Esophagus (tissue), 2 donors: ENCODE measurements at regions not wholly inside any gene's neighbourhood (a gene's known extent, or its start where the extent isn't known, plus 50 kb on each side); places are given as distances from the start of the nearest gene placed in this dataset.

Experiments
- H3K27ac ChIP-seq, 2 donors: one replicate each; pipeline ENCODE4 v1.5.1; 2013; ENCODE audit warnings: low read depth in 2 of 2, mild to moderate bottlenecking in 2 of 2, inconsistent platforms in 1 of 2, low read length in 1 of 2, moderate library complexity in 1 of 2
- H3K27me3 ChIP-seq, 2 donors: one replicate each; pipeline ENCODE4 v1.6.1; 2013; ENCODE audit warnings: low read length in 2 of 2, control low read depth in 1 of 2, mild to moderate bottlenecking in 1 of 2; ENCODE audit not compliant: insufficient read depth in 2 of 2, control insufficient read depth in 1 of 2
- H3K36me3 ChIP-seq, 2 donors: one replicate each; pipeline ENCODE4 v1.6.1; 2013; ENCODE audit warnings: low read length in 1 of 2; ENCODE audit not compliant: control insufficient read depth in 2 of 2, insufficient read depth in 2 of 2
- H3K4me1 ChIP-seq, 2 donors: one replicate each; pipeline ENCODE4 v1.6.1; 2013; ENCODE audit warnings: low read length in 1 of 2; ENCODE audit not compliant: control insufficient read depth in 2 of 2, insufficient read depth in 2 of 2
- H3K4me3 ChIP-seq, 2 donors: one replicate each; pipeline ENCODE4 v1.5.1; 2013; ENCODE audit warnings: low read length in 2 of 2, mild to moderate bottlenecking in 2 of 2, low read depth in 1 of 2, moderate library complexity in 1 of 2
- H3K9me3 ChIP-seq, 2 donors: one replicate each; pipeline ENCODE4 v1.6.1; 2013; ENCODE audit warnings: mild to moderate bottlenecking in 2 of 2, low read depth in 1 of 2, low read length in 1 of 2, moderate library complexity in 1 of 2; ENCODE audit not compliant: control insufficient read depth in 2 of 2, insufficient read depth in 1 of 2
- WGBS, 2 donors: extraction: QIAGEN DNeasy Blood & Tissue Kit; methylation state at CpG; one replicate each; pipeline ENCODE4 v1.1.7; 2013; 5-methylcytosine and 5-hydroxymethylcytosine counted together
- donor health status: healthy with polysubstance abuse.
- donor health status: Bipolar disorder and iron deficiency.

DNA sequence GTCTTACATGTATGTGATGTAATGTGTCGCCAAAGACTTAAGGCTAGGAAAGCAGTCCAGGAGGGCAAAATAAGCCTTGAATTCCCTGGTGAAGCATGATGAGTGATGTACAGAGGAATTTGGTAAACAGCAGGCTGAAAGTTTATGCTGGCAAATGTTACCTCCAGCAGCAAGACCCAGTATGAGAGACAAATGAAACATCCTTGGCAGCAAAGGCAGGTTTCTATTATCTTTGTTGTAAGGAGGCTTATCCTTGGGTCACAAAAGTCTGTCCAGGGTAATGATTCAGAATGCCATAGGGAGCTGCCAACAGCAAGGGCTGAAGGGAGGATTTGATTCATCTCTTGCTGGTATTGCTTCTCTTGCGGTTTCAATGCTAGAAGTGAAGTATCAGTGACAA, 75.9 kb upstream of the HTR4 start:
- WGBS, 2 donors = 47 to 73% methylated on average over 2 of the region's 2 CpGs
- Histone ChIP-seq H3K4me1 (no peaks in the 10 kb centered on the region), H3K4me3 (no peak overlapping the region), H3K27ac (no peak overlapping the region), H3K9me3 (no peaks in the 10 kb centered on the region), H3K27me3 (no peaks in the 10 kb centered on the region), H3K36me3 (no peaks in the 10 kb centered on the region)

GRCh38 chr5:148730942-148731898, 76.9 kb upstream of the HTR4 start:
- Histone ChIP-seq H3K27me3 (no peaks in the 10 kb centered on the region), H3K36me3 (no peaks in the 10 kb centered on the region), H3K4me1 (no peaks in the 10 kb centered on the region), H3K4me3 (no peak overlapping the region), H3K9me3 (no peaks in the 10 kb centered on the region), H3K27ac (no peak overlapping the region)
- 24 to 29% methylated on average over 12 of the region's 12 CpGs for WGBS, 2 donors

GRCh38 chr5:148732692-148733091, 78.4 kb upstream of the HTR4 start:
- Histone ChIP-seq H3K9me3 (no peaks in the 10 kb centered on the region), H3K27me3 (no peaks in the 10 kb centered on the region), H3K4me1 (no peaks in the 10 kb centered on the region), H3K36me3 (no peaks in the 10 kb centered on the region), H3K4me3 (no peak overlapping the region), H3K27ac (no peak overlapping the region)
- 69 to 72% methylated on average over 3 of the region's 3 CpGs for WGBS, 2 donors

- H3K27ac ChIP-seq = no peak overlapping the region
- 32 to 33% methylated on average over 11 of the region's 11 CpGs for WGBS, 2 donors
Measured at GRCh38 chr5:148733601-148734438, 79.5 kb upstream of the HTR4 start.

GRCh38 chr5:148734518-148734917, 80.2 kb upstream of the HTR4 start:
- Histone ChIP-seq H3K9me3 (no peaks in the 10 kb centered on the region), H3K27me3 (no peaks in the 10 kb centered on the region)

More at GRCh38 chr5:148733601-148734438, 79.5 kb upstream of the HTR4 start:
- H3K36me3 ChIP-seq = no peaks in the 10 kb centered on the region
- no peaks in the 10 kb centered on the region for H3K4me1 ChIP-seq
- no peak overlapping the region for H3K4me3 ChIP-seq
- H3K9me3 ChIP-seq = no peaks in the 10 kb centered on the region
- no peaks in the 10 kb centered on the region for H3K27me3 ChIP-seq

DNA sequence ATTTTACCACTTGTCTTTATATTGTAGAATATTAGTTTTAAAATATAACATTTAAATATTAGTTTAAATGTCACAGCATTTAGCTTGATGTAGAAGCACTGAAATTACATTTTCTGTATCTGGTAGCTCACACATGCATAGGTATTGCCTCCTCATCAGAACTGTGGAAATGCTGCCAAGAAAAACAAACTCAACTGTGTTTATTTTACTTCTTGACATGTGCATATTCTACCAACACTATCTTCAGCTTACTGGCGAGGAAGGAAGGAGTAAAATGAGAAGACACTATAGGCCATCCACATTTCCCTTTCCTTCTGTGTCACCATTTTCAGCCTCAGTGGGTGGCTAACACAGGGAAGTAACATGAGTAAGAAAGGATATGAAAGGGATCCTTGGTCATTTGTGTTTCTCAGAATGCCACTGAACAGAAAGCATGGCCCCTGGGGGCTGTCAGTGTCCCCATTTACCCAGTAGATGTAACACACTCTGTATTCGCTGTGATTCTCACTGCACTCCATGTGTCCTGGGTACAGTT, 81.0 kb upstream of the HTR4 start:
- no peaks in the 10 kb centered on the region for H3K9me3 ChIP-seq
- no peak overlapping the region for H3K4me3 ChIP-seq
- H3K36me3 ChIP-seq = no peaks in the 10 kb centered on the region
- H3K27ac ChIP-seq = no peak overlapping the region
- no peaks in the 10 kb centered on the region for H3K27me3 ChIP-seq
- WGBS, 2 donors = 66 to 70% methylated on average over 2 of the region's 2 CpGs
- H3K4me1 ChIP-seq = no peaks in the 10 kb centered on the region

More at GRCh38 chr5:148734518-148734917, 80.2 kb upstream of the HTR4 start:
- no peak overlapping the region for H3K4me3 ChIP-seq
- H3K4me1 ChIP-seq = no peaks in the 10 kb centered on the region
- no peak overlapping the region for H3K27ac ChIP-seq
- no peaks in the 10 kb centered on the region for H3K36me3 ChIP-seq

GRCh38 chr5:148739023-148739422, 84.7 kb upstream of the HTR4 start:
- no peak overlapping the region for H3K27ac ChIP-seq
- H3K4me1 ChIP-seq = no peaks in the 10 kb centered on the region
- no peak overlapping the region for H3K4me3 ChIP-seq
- H3K27me3 ChIP-seq = no peaks in the 10 kb centered on the region
- WGBS, 2 donors = 71 to 82% methylated on average over 5 of the region's 5 CpGs
- no peaks in the 10 kb centered on the region for H3K36me3 ChIP-seq
- no peaks in the 10 kb centered on the region for H3K9me3 ChIP-seq

DNA sequence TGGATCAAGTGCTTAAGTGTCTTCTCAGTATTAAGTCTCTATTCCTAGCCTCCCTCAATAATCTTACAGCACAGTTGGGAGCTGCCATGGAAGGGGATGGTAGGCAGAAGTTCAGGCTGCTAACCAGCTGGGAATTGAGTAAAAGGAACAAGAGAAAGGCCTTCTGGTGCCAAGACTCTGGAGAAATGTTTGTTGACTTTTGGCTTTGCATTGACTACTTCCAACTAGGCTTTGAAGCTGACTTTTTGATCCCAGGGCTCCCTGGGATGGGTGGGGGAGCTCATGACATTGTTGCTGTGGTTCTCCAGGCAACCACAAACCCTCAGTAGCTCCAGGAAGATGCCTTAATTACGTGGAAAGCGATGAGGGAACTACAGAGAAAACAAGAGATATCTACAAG, 85.2 kb upstream of the HTR4 start:
- WGBS, 2 donors = 29 to 36% methylated on average over 2 of the region's 2 CpGs
- Histone ChIP-seq H3K4me1 (no peaks in the 10 kb centered on the region), H3K4me3 (no peak overlapping the region), H3K27ac (no peak overlapping the region), H3K36me3 (no peaks in the 10 kb centered on the region), H3K9me3 (no peaks in the 10 kb centered on the region), H3K27me3 (no peaks in the 10 kb centered on the region)

GRCh38 chr5:148740079-148740858, 85.9 kb upstream of the HTR4 start:
- Histone ChIP-seq H3K27ac (no peak overlapping the region), H3K27me3 (no peaks in the 10 kb centered on the region), H3K36me3 (no peaks in the 10 kb centered on the region), H3K4me1 (no peaks in the 10 kb centered on the region), H3K9me3 (no peaks in the 10 kb centered on the region), H3K4me3 (no peak overlapping the region)
- WGBS, 2 donors = 81 to 88% methylated on average over 8 of the region's 8 CpGs
